Daoy (cell line): ENCODE measurements at regions not wholly inside any gene's neighbourhood (a gene's known extent, or its start where the extent isn't known, plus 50 kb on each side); places are given as distances from the start of the nearest gene placed in this dataset.
"Not testable (repeated sequence)": the region's sequence is repeated elsewhere in the genome, so short reads cannot be mapped to it uniquely, and the experiment has no call there.

Experiments used
- DNase-seq: peaks from one replicate; pipeline ENCODE4 v3.0.0-alpha.2; 2015; ENCODE audit warnings: low read depth

DNA sequence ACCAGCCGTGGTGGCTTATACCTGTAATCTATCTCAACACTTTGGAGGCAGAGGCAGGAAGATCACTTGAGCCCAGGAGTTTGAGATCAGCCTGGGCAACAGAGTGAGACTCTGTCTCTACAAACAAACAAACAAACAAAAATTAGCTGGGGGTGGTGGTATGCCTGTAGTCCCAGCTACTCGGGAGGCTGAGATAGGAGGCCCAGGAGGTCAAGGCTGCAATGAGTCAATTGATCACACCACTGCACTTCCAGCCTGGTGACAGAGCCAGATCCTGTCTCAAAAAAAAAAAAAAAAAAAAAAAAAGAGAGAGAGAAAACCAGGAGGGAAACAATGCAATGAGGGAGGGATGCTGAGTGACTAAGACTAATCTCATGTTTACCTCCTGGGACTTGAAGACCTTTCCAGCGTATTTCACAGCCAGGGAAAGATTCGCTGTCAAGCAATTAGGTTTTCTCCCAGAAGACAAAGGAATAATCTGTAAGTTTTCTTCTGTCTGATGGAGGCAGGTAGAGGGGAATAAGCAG lies 51.1 kb upstream of the MIER3 start:
- DNase-seq = peak; percentile 28

DNA sequence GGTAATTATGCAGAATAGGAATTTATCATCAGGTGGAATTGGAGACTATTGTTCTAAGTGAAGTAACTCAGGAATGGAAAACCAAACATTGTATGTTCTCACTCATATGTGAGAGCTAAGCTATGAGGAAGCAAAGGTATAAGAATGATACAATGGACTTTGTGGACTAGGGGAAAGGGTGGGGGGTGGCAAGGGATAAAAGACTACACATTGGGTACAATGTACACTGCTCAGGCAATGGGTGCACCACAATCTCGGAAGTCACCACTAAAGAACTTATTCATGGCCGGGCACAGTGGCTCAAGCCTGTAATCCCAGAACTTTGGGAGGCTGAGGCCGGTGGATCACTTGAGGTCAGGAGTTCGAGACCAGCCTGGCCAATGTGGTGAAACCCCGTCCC lies 51.6 kb upstream of the MIER3 start:
- not testable (repeated sequence) for DNase-seq

DNA sequence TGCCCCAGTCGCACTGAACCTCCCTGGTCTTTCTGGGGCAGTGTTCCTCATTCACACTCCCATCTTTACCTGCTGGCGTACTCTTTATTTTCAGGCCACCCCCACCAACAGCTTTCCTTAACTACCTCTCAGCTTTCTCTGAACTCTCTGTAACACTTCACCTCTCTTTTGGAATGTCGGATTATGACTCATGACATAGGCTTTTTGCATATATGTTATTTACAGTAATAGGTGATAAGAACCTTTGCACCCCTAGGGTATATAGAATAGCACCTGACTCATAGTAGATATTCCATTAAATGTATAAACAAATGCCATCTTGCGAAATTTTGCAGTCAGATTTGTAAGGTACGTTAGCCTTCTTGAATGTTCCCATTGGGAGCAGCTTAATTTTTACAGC lies 52.9 kb upstream of the MIER3 start:
- peak; percentile 34 for DNase-seq

DNA sequence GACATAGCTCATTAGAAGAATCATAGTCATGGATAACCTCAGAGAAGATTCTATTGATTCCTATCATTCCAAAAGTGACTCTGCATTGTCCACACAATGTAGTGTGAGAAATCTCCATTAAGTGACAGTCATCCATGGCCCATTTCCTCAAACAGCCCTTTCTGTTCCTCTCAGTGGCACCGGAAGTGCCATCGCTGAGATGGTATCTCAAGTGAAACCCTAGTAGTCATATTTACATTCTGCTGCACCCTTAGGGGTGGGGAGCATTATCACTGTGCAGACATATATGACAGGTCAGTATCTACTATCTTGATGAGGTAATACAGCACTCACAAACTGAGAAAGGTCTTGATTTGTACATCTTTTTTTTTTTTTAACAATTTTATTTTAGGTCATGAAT lies 55.4 kb upstream of the MIER3 start:
- no peak for DNase-seq

DNA sequence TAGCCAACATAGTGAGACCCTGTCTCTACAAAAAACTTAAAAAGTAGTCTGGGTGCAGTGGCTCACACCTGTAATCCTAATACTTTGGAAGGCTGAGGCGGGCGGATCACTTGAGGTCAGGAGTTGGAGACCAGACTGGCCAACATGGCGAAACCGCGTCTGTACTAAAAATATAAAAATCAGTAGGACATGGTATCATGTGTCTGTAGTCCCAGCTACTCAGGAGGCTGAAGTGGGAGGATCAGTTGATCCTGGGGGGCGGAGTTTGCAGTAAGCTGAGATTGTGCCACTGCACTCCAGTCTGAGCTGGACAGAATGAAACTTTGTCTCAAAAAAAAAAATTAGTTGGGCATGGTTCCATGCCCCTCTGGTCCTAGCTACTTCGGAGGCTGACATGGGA lies 57.9 kb upstream of the MIER3 start:
- peak; percentile 21 for DNase-seq

DNA sequence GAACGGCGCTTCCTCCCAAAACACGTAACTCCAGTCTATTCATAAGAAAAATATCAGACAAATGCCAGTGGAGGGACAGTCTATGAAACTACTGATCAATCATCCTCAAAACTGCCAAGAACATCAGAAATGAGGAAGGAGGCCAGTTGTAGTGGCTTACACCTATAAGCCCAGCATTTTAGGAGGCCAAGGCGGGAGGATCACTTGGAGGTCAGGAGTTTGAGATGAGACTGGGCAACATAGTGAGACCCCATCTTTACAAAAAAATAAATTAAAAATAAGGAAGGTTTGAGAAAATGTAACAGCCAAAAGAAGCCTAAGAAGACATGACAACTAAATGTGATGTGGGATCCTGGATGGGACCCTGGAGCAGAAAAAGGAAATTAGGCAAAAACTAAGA lies 58.9 kb upstream of the MIER3 start:
- DNase-seq = no peak

DNA sequence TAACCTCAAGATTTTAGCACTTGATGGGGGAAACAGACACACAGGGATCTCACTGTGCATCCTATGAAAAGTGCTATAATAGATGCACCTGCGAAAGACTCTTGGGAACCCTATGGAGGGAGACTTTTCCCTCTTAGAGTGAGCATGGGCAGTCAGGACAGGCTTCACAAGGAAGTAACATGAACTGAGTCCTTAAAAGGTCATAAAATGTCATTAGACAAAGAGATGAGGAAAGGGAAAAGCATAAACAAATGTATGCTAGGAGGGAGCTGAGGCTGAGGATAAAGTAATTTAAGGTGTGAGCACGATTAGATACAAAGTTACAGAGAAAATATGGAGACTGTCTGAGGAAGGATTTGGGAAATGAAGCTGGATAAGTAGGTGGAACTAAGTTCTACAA lies 60.6 kb upstream of the MIER3 start:
- DNase-seq = no peak

DNA sequence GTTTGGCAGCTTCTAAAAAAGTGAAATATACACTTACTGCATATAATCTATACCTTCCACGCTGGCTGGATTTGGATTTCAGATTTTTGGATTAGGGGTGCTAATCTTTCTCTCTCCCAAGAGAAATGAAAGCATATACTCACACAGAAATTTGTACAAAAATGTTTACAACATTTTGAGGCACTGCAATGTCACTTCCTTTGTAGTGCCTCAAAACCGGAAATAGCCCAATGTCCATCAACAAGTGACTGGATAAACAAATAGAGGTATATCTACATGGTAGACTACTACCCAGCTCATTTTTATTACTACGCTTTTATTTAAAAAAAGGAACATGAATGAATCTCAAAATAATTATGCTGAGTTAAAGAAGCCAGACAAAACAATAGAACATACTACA lies 74.0 kb upstream of the MIER3 start:
- DNase-seq = no peak

DNA sequence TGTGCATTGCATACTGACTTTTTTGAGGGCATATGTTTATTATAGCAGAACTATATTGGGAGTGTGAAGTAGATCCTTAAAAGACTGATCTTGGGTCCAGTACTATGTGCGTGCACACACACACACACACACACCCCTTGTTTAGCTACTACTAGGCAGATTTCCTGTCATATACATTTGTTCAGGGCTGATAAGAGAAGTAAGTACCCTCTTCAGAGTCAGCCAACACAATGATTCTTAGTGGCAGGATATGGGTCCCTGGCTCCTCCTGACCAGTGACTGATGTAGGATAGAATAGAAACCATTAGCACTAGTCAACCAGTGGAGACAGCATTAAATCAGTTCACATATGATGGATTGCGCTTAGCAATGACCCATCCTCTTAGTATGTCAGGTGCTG lies 76.2 kb upstream of the MIER3 start:
- DNase-seq = no peak

DNA sequence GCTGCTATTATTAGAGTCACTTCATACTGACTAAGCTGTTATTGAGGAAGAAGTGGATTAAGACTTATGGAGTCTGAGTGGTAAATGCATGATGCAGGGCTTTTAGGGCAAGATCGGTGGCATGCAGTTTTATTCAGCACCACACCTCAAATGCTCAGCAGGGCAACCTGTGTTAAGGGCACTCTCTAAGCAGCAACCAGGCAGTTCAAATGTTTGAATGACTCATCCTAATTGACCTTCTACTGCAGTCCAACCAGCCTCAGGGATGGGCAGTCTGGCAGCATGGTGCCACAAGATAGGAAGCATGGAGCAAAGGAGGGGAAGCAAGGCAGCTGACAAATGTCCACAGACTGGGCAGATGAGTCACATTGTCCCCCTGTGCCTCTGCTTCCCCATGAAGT lies 80.2 kb upstream of the MIER3 start:
- no peak for DNase-seq

DNA sequence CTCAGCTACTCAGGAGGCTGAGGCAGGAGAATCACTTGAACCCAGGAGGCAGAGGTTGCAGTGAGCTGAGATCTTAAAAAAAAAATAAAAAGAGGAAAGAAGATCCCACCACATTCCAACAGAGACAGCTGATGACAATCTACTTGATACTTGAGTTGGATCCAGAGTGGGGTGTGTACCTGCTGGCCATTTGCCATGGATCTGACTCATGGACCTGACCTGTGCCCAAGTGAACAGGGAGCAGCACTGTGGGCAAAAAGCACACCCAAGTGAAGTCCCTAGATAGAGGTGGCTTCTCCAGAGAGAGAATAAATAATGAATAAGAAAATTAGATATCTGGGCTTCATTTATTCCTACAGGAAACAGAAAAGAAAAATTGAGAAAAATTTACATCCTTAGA lies 81.2 kb upstream of the MIER3 start:
- DNase-seq = peak; percentile 45

DNA sequence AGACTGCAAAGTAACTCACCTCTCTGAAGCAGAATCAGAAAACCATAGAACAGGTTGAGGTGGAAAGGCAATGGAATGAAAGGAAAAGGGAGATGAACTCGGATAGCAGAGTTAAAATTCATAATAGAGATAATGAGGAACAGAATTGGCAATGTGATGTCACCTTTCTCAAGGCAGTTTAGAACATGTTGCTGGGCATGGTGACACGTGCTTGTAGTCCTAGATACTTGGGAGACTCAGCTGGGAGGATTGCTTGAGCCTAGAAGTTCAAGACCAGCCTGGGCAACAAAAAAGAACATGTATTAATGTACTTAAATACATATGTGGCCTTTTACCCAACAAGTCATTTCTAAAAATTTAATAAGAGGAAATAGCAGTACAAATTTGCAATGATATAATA lies 81.6 kb upstream of the MIER3 start:
- DNase-seq = no peak

DNA sequence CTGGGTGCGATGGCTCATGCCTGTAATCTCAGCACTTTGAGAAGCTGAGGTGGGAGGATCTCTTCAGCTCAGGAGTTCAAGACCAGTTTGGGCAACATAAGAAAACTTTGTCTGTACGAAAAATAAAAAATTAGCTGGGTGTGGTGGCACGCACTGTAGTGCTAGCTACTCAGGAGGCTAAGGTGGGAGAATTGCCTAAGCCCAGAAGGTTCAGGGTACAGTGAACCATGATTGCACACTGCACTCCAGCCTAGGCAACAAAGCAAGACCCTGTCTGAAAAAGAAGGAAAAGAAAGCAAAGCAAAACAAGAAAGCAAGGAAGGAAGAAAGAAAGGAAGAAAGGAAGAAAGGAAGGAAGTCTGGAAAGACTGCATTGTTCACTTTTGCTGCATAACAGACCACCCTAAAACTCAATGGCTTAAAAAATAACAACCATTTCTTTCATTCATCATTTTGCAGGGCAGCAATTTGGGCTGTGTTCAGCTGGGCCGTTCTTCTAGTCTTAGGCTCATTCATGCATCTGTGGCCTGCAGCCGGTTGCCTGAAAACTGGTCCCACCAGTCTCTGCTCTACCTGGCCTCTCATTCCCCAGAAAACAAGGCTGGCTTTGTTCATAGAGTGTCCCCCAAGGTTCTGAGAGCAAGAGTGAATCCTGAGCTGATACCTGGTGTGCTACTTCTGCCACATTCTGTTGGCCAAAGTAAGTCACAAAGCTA lies 82.4 kb upstream of the MIER3 start:
- no peak for DNase-seq

DNA sequence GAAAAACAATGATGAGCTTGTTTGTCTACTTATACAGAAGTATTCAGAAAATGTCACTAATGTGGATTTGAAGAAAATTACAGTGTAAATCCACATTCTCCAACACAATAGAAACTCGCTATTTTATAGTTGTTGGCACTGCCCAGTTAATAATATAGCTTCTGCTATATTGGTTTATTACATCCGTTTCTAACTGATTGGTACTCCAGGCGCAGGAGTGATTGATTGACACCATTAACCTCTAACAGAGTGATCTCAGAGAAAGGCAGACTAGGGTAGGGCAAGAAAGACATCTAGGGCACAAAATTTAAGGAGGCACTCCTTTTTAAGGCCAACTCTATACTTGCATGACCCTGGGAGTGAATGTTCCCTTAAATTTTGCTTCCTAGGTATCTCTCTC lies 84.0 kb upstream of the MIER3 start:
- no peak for DNase-seq

DNA sequence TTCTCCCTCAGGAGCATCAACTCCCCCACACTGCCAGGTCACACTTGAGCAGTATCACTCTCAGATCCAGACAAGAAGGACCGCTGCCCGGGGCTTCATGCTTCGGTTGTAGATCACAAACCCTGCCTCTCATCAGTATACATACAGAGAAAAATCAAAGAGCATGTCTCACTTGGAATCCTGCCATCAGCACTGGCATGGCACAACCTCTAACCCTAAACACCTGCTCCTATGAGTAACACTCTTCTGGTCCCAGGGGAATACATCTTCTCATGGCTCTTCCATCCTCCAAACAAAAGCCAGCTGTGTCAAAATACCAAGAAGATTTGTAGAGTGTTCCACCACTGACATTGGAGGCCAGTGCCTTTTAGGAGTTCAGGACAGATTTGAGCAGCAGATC lies 84.8 kb upstream of the MIER3 start:
- no peak for DNase-seq

DNA sequence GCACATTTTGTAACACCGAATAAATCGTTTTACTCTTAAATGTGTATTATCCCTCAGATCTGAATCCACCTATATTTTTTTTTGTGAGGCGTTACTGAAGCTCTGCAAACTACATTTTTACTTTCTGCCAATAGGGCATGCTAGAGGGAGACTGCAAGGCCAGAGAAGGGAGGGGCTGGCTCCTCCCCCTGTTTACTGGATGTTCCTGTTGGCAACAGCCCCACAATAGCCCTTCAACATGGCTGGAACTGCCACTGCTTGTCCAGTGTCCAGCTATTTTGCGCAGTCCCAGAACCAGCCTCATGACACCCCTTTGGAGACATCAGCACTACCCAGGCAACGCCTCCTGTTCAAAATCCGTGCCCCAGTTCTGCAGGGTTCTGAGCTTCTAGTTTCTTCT lies 85.4 kb upstream of the MIER3 start:
- no peak for DNase-seq

DNA sequence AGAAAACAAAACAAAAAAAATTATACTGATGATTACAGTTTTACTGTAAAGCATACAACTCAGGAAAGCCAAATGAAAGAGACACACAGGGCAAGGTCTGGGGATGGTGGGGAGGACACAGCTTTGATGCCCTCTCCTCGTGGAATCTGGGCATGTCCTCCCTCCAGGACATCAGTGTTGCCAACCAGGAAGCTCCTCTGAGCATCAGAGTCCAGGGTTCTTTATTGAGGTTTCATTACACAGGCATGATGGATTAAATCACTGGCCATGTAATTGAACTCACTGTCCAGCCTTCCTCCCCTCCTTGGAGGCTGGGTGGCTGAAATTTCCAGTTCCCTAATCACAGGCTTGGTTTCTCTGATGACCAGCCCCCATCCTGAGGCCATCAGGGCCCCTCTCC lies 89.6 kb upstream of the MIER3 start:
- DNase-seq = no peak

DNA sequence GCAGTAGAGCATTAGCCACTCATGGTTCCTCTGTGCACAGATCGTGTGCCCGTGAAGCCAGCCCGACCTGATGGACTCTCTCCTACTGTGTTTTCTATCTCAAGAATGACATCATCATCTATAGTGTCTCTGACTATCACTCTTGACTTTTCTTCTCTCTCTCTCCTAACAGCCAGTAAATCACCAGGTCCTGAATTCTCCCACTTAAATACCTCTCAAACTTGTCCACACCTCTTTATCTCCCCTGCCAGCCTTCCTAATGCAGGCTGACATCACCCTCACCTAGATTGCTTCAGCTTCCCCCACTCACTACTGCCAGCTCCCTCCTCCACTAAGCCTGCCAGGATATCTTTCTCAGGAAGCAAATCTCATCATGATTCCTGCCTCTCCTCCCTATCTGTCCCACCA lies 90.6 kb upstream of the MIER3 start:
- no peak for DNase-seq

DNA sequence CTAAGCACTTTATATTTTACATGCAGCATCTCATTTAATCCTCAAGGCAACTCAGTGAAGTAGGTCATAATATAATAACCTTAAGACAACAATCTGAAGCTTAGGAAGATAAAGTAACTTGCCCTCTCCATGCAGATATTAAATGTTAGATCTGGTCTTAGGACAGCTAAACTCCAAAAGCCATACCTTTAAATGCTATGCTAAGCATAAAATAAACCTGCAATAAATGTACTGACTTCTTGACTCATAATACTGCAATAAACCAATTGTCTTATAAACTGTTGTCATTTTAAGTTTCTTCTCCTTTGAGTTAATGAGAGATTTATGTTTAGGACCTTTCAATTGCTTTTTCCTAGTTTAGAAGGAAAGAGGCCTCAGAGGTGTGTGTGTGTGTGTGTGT lies 102.2 kb upstream of the MIER3 start:
- no peak for DNase-seq

DNA sequence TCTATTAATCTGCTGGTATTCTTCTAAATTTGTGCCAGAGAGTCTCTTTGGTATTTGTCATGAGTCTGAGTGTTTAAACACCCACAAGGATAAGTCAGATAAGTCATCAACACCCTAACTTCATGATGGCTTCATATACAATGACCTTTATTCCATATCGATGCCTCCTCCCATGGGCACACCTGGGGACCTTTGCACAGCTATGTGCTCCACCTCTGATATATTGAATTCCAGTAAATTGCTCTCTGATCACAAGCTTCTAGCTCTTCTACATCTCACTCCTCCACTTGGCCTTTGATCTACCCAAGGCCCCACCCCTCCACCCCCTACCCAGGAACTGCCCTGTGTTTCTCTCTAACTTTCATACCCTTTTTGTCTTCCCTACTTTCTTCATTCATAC lies 102.7 kb upstream of the MIER3 start:
- no peak for DNase-seq

DNA sequence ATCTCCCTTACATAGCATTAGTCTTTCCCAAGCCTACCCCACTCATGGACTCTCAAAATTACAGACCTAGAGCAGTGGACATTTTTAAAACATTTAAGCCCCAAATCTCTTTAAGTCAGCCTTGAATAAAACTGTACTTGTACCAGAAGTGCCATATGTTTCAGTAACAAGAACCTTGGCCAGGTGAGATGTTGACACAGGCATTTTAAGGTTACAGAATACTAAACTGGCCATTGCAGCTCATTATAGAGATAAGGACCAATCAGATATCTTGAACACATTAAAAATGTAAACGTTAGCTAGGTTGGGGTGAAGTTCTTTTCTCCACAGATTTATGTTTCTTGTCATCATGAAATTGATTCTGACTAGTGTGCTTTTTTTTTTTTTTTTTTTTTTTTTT lies 103.8 kb upstream of the MIER3 start:
- DNase-seq = no peak

DNA sequence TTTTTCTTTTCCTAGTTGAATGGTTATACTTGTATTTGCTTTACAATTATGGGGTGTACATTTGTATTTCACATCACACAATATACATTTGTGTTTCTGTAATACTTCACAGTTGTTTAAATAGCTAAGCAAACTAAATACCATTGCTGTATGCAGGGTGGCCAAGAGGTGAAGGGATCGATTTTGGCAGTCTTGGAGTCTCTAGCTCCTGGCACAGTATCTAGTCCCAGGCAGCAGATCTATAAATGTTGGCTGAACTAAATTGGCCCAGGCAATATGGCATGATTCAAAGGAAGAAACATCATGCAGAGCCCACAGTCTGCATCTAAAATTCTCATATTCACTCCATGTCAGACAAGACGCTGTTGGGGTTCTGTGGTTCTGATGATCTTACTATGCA lies 110.1 kb upstream of the GPBP1 start:
- no peak for DNase-seq

DNA sequence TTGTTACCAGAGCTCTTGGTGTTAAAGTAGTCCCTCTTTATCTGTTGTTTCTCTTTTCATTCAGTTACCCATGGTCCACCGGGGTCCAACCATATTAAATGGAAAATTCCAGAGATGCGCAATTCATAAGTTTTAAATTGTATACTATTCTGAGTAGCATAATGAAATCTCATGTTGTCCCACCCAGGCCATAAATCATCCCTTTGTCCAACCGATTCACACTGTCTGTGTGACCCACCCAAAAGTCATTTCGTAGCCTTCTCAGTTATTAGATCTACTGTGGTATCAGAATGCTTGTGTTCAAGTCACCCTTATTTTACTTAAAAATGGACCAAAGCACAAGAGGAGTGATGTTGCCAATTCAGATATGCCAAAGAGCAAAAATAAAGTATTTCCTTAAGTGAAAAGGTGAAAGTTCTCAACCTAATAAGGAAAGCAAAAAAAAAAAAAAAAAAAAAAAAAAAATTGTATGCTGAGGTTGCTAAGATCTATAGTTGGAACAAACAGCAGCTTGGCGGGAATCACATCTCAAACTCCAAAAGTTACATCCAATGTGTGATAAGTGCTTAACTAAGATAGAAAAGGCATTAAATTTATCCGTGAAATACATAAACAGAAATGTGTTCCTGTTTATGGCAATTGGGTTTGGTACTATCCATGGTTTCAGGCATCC lies 106.8 kb upstream of the GPBP1 start:
- no peak for DNase-seq

DNA sequence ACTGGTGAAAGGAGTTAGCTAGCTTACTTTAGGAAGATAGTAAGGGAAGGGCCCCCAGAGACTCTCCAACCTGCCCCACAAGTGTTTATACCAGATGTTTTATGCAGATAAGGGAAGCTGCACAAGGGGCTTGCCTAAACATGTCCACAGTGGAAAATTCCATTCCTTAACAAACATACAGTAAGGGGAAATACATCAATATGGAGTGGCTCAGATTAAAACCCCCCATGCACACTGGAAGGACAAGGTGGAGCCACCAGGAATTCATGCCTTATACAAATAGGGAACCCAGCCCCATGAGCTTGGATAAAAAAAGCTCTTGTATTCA lies 106.3 kb upstream of the GPBP1 start:
- DNase-seq = no peak
